DND-41 (cell line): ENCODE measurements at regions not wholly inside any gene's neighbourhood (a gene's known extent, or its start where the extent isn't known, plus 50 kb on each side); places are given as distances from the start of the nearest gene placed in this dataset.

ENCODE experiments used
- EZH2 ChIP-seq: IDR thresholded peaks from 3 replicates; pipeline ENCODE4 v1.6.1; 2012; ENCODE audit warnings: borderline replicate concordance, low read depth, mild to moderate bottlenecking, moderate library complexity, low read length, inconsistent platforms; ENCODE audit not compliant: severe bottlenecking
- TF ChIP-seq, protein P1 (sequence below): IDR thresholded peaks from 2 replicates; pipeline ENCODE4 v1.5.1; 2012; ENCODE audit warnings: borderline replicate concordance, low read length, moderate library complexity, mild to moderate bottlenecking; ENCODE audit not compliant: poor library complexity, severe bottlenecking; ENCODE audit errors: extremely low read depth

DNA sequence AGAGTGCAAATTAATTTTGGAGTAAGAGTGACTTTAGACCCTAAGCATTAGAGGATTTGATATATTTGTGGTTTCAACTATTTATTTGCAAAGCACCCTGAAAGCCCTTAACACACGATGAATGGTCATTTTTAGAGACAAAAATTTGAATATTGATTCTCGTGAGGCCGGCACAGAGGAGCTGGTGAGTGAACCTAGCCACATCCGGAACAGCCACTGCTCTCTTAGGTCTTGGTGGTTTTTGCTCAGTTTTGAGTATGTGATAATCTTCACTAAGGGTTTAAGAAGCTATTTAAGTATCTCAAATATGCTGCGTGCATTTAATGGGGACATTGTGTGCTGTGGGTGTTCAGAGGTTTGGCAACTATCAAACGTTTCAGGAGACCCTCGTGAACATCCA is 204.8 kb downstream of the TSN start:
- TF ChIP-seq, protein P1, sequence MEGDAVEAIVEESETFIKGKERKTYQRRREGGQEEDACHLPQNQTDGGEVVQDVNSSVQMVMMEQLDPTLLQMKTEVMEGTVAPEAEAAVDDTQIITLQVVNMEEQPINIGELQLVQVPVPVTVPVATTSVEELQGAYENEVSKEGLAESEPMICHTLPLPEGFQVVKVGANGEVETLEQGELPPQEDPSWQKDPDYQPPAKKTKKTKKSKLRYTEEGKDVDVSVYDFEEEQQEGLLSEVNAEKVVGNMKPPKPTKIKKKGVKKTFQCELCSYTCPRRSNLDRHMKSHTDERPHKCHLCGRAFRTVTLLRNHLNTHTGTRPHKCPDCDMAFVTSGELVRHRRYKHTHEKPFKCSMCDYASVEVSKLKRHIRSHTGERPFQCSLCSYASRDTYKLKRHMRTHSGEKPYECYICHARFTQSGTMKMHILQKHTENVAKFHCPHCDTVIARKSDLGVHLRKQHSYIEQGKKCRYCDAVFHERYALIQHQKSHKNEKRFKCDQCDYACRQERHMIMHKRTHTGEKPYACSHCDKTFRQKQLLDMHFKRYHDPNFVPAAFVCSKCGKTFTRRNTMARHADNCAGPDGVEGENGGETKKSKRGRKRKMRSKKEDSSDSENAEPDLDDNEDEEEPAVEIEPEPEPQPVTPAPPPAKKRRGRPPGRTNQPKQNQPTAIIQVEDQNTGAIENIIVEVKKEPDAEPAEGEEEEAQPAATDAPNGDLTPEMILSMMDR = no peak
- no peak for TF ChIP-seq EZH2
